Upper lobe of left lung (tissue), 4 donors: ENCODE measurements at regions not wholly inside any gene's neighbourhood (a gene's known extent, or its start where the extent isn't known, plus 50 kb on each side); places are given as distances from the start of the nearest gene placed in this dataset.

ENCODE experiments used
- POLR2A ChIP-seq, 4 donors: fragments of 450-650 bp; IDR thresholded peaks; one replicate each; pipeline ENCODE4 v1.5.1; 2016 to 2017; ENCODE audit warnings: antibody characterized with exemption in 4 of 4, mild to moderate bottlenecking in 2 of 4
- TF ChIP-seq, protein P1 (sequence below), 6 experiments: fragments of 450-650 bp in 4 of 6; fragments of 200-600 bp in 2 of 6; sonication (generic) in 2 of 6; IDR thresholded peaks; one replicate each; pipeline ENCODE4 v1.5.1; 2016 to 2019; ENCODE audit warnings: antibody characterized with exemption in 6 of 6

DNA sequence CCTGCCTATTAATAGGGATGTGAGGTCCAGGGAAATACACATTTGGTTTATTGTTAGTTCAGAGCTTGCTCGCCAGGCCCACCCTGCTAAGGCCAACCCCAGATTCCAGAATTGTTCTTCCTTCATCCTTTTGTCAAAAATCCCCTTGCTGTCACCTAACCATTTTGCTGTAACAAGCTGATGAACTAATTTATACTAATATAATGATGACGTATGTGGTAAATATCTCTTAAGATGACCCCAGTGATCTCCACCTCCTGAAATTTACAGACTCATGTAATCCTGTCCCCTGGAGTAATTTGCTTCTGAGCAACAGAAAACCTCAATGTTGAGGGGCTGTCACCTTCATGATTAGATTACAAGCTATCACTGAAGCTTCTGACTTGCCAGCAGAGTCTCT is 236.3 kb upstream of the N4BP1 start:
- TF ChIP-seq, protein P1, sequence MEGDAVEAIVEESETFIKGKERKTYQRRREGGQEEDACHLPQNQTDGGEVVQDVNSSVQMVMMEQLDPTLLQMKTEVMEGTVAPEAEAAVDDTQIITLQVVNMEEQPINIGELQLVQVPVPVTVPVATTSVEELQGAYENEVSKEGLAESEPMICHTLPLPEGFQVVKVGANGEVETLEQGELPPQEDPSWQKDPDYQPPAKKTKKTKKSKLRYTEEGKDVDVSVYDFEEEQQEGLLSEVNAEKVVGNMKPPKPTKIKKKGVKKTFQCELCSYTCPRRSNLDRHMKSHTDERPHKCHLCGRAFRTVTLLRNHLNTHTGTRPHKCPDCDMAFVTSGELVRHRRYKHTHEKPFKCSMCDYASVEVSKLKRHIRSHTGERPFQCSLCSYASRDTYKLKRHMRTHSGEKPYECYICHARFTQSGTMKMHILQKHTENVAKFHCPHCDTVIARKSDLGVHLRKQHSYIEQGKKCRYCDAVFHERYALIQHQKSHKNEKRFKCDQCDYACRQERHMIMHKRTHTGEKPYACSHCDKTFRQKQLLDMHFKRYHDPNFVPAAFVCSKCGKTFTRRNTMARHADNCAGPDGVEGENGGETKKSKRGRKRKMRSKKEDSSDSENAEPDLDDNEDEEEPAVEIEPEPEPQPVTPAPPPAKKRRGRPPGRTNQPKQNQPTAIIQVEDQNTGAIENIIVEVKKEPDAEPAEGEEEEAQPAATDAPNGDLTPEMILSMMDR (IDR thresholded peaks at IDR 0.05) = no peak
- no peak for TF ChIP-seq POLR2A (IDR thresholded peaks at IDR 0.05)
